SK-N-MC (cell line): ENCODE measurements at regions not wholly inside any gene's neighbourhood (a gene's known extent, or its start where the extent isn't known, plus 50 kb on each side); places are given as distances from the start of the nearest gene placed in this dataset.

ENCODE experiments used
- EZH2 ChIP-seq: fragments of 200-600 bp; sonication (generic); IDR thresholded peaks from one replicate; pipeline ENCODE4 v1.6.1; 2017; ENCODE audit warnings: antibody characterized with exemption
- FOXP2 ChIP-seq: optimal IDR thresholded peaks from 2 replicates; pipeline ENCODE3; 2011; ENCODE audit warnings: mild to moderate bottlenecking, moderate library complexity; ENCODE audit not compliant: insufficient read depth; ENCODE audit errors: extremely low read length, control extremely low read depth
- POLR2AphosphoS5 ChIP-seq: IDR thresholded peaks from 2 replicates; pipeline ENCODE4 v1.6.1; 2012; ENCODE audit warnings: mild to moderate bottlenecking, low read depth, low read length, borderline replicate concordance

DNA sequence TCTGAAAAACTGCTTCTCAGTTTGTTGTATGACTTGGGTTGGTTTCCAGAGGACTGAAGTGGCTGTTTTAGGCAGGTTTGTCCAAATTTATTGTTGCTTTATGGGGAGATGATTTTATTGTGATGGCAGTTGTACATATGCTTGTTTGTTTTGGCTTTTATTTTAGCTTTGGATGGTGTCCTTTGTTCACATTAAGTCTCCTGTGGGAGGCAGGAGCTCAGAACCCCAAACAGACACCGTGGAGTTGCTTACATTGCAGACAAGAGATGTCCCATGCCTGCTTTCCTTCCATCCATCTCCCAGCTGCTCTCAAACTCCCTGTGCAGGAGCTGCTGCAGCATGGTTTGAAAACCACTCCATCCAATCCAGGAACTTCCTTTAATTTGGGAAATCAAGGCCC is 414.7 kb downstream of the LPIN1 start:
- TF ChIP-seq EZH2 = no peak
- TF ChIP-seq POLR2AphosphoS5 = no peak
- TF ChIP-seq FOXP2 = no peak
